Suprapubic skin (tissue), 4 donors: ENCODE measurements at regions not wholly inside any gene's neighbourhood (a gene's known extent, or its start where the extent isn't known, plus 50 kb on each side); places are given as distances from the start of the nearest gene placed in this dataset.

Source experiments
- DNase-seq, 2 donors: peaks; one replicate each; pipeline ENCODE4 v3.0.0-alpha.2; 2019; ENCODE audit warnings: low spot score in 2 of 2
- H3K27ac ChIP-seq: fragments of 200-600 bp; sonication (generic); one replicate; pipeline ENCODE4 v1.5.1; 2019
- H3K27me3 ChIP-seq: fragments of 200-600 bp; sonication (generic); one replicate; pipeline ENCODE4 v1.5.1; 2019
- H3K36me3 ChIP-seq: fragments of 200-600 bp; sonication (generic); one replicate; pipeline ENCODE4 v1.5.1; 2019
- H3K4me1 ChIP-seq: fragments of 200-600 bp; sonication (generic); one replicate; pipeline ENCODE4 v1.5.1; 2019
- H3K4me3 ChIP-seq: fragments of 200-600 bp; sonication (generic); one replicate; pipeline ENCODE4 v1.5.1; 2019; ENCODE audit warnings: mild to moderate bottlenecking
- H3K9me3 ChIP-seq: fragments of 200-600 bp; sonication (generic); one replicate; pipeline ENCODE4 v1.5.1; 2019
- CTCF ChIP-seq, 2 donors: fragments of 200-600 bp in 1 of 2; fragments of 450-650 bp in 1 of 2; sonication (generic) in 1 of 2; IDR thresholded peaks; one replicate each; pipeline ENCODE4 v1.5.1; 2016 to 2019; ENCODE audit warnings: antibody characterized with exemption in 2 of 2, mild to moderate bottlenecking in 1 of 2, moderate library complexity in 1 of 2
- EP300 ChIP-seq: sonication (generic); formaldehyde crosslinking; IDR thresholded peaks from one replicate; pipeline ENCODE4 v1.6.1; 2017; ENCODE audit warnings: antibody characterized with exemption
- POLR2A ChIP-seq, 2 donors: fragments of 450-650 bp; IDR thresholded peaks; one replicate each; pipeline ENCODE4 v1.6.1; 2017; ENCODE audit warnings: antibody characterized with exemption in 2 of 2, mild to moderate bottlenecking in 2 of 2, moderate library complexity in 2 of 2
- POLR2AphosphoS5 ChIP-seq, 3 donors: sonication (generic); formaldehyde crosslinking; IDR thresholded peaks; one replicate each; pipeline ENCODE4 v1.6.1; 2017; ENCODE audit warnings: antibody characterized with exemption in 3 of 3
- WGBS: methylation state at CpG from one replicate; pipeline ENCODE4 v1.1.5; 2018; 5-methylcytosine and 5-hydroxymethylcytosine counted together

GRCh38 chr5:44225231-44226160 lies 163.7 kb downstream of the FGF10 start:
- 56% methylated on average over 8 of the region's 8 CpGs for WGBS
- H3K4me1 ChIP-seq: no peaks in the 10 kb centered on the region
- DNase-seq: no peak
- no peaks in the 10 kb centered on the region for H3K9me3 ChIP-seq
- H3K36me3 ChIP-seq: no peaks in the 10 kb centered on the region
- no peak overlapping the region for H3K4me3 ChIP-seq
- TF ChIP-seq POLR2A (IDR thresholded peaks at IDR 0.05): no peak
- H3K27me3 ChIP-seq: no peaks in the 10 kb centered on the region
- no peak overlapping the region for H3K27ac ChIP-seq

GRCh38 chr5:44199408-44199807 lies 189.8 kb downstream of the FGF10 start:
- DNase-seq: no peak
- Histone ChIP-seq H3K4me3 (no peak overlapping the region), H3K4me1 (no peaks in the 10 kb centered on the region), H3K27ac (no peak overlapping the region), H3K9me3 (peaks cover 9% of the 10 kb centered on the region), H3K27me3 (no peaks in the 10 kb centered on the region), H3K36me3 (no peaks in the 10 kb centered on the region)
- WGBS: 94% methylated on average over 1 of the region's 1 CpG
- TF ChIP-seq POLR2AphosphoS5 (IDR thresholded peaks at IDR 0.05): no peak
- TF ChIP-seq EP300: no peak
- no peak for TF ChIP-seq CTCF (IDR thresholded peaks at IDR 0.05)
- no peak for TF ChIP-seq POLR2A (IDR thresholded peaks at IDR 0.05)

GRCh38 chr5:44189255-44189654 lies 200.0 kb downstream of the FGF10 start:
- Histone ChIP-seq H3K27me3 (no peaks in the 10 kb centered on the region), H3K9me3 (no peaks in the 10 kb centered on the region), H3K4me1 (no peaks in the 10 kb centered on the region), H3K4me3 (no peak overlapping the region), H3K36me3 (no peaks in the 10 kb centered on the region), H3K27ac (no peak overlapping the region)
- WGBS: 94% methylated on average over 2 of the region's 2 CpGs
- DNase-seq: no peak
- TF ChIP-seq POLR2AphosphoS5 (IDR thresholded peaks at IDR 0.05): no peak
- no peak for TF ChIP-seq CTCF (IDR thresholded peaks at IDR 0.05)
- TF ChIP-seq EP300: no peak
- no peak for TF ChIP-seq POLR2A (IDR thresholded peaks at IDR 0.05)

GRCh38 chr5:44187973-44188372 lies 201.2 kb downstream of the FGF10 start:
- Histone ChIP-seq H3K27ac (no peak overlapping the region), H3K9me3 (no peaks in the 10 kb centered on the region), H3K27me3 (no peaks in the 10 kb centered on the region), H3K4me1 (no peaks in the 10 kb centered on the region), H3K4me3 (no peak overlapping the region), H3K36me3 (no peaks in the 10 kb centered on the region)
- DNase-seq: no peak
- TF ChIP-seq CTCF (IDR thresholded peaks at IDR 0.05): no peak
- TF ChIP-seq EP300: no peak
- TF ChIP-seq POLR2AphosphoS5 (IDR thresholded peaks at IDR 0.05): no peak
- no peak for TF ChIP-seq POLR2A (IDR thresholded peaks at IDR 0.05)
- 95% methylated on average over 3 of the region's 3 CpGs for WGBS

GRCh38 chr5:44183753-44184152 lies 205.5 kb downstream of the FGF10 start:
- no peak for TF ChIP-seq CTCF (IDR thresholded peaks at IDR 0.05)
- no peak for TF ChIP-seq POLR2AphosphoS5 (IDR thresholded peaks at IDR 0.05)
- TF ChIP-seq POLR2A (IDR thresholded peaks at IDR 0.05): no peak
- TF ChIP-seq EP300: no peak
- no peak overlapping the region for H3K4me3 ChIP-seq
- H3K27me3 ChIP-seq: no peaks in the 10 kb centered on the region
- H3K27ac ChIP-seq: no peak overlapping the region
- no peak for DNase-seq
- WGBS: no CpG with 5 or more reads among the region's 3 CpGs
- H3K9me3 ChIP-seq: no peaks in the 10 kb centered on the region
- no peaks in the 10 kb centered on the region for H3K36me3 ChIP-seq
- H3K4me1 ChIP-seq: no peaks in the 10 kb centered on the region
